ENCODE measurements at regions not wholly inside any gene's neighbourhood (a gene's known extent, or its start where the extent isn't known, plus 50 kb on each side); places are given as distances from the start of the nearest gene placed in this dataset.

- no peak for DNase-seq
Observed at GRCh38 chr9:695252-695651, 146.2 kb upstream of the DMRT1 start.

- no peak for DNase-seq
Observed at GRCh38 chr9:696332-697323, 144.9 kb upstream of the DMRT1 start.

- DNase-seq = no peak
Observed at GRCh38 chr9:698276-698675, 143.2 kb upstream of the DMRT1 start.

- no peak for DNase-seq
Observed at GRCh38 chr9:698954-699353, 142.5 kb upstream of the DMRT1 start.

GRCh38 chr9:699396-699795 is 142.1 kb upstream of the DMRT1 start:
- no peak for DNase-seq

GRCh38 chr9:700365-701282 is 140.9 kb upstream of the DMRT1 start:
- DNase-seq = peak; percentile 35

- no peak for DNase-seq
Observed at GRCh38 chr9:703392-703791, 138.1 kb upstream of the DMRT1 start.

GRCh38 chr9:706073-706472 is 135.4 kb upstream of the DMRT1 start:
- no peak for DNase-seq

- DNase-seq = no peak
Observed at GRCh38 chr9:706606-707459, 134.7 kb upstream of the DMRT1 start.

GRCh38 chr9:708182-708550 is 133.3 kb upstream of the DMRT1 start:
- DNase-seq = no peak

GRCh38 chr9:708551-709432 is 132.7 kb upstream of the DMRT1 start:
- no peak for DNase-seq

GRCh38 chr9:710951-711745 is 130.3 kb upstream of the DMRT1 start:
- DNase-seq = no peak

- DNase-seq = no peak
Observed at GRCh38 chr9:711761-712553, 129.5 kb upstream of the DMRT1 start.

- no peak for DNase-seq
Observed at GRCh38 chr9:712643-713042, 128.9 kb upstream of the DMRT1 start.

GRCh38 chr9:713091-713490 is 128.4 kb upstream of the DMRT1 start:
- no peak for DNase-seq

GRCh38 chr9:714675-715074 is 126.8 kb upstream of the DMRT1 start:
- DNase-seq = no peak

- no peak for DNase-seq
Observed at GRCh38 chr9:715300-715699, 126.2 kb upstream of the DMRT1 start.

GRCh38 chr9:715743-716400 is 125.6 kb upstream of the DMRT1 start:
- no peak for DNase-seq

GRCh38 chr9:717722-718121 is 123.8 kb upstream of the DMRT1 start:
- DNase-seq = no peak
